Left lung (tissue), 4 donors: ENCODE measurements at regions not wholly inside any gene's neighbourhood (a gene's known extent, or its start where the extent isn't known, plus 50 kb on each side); places are given as distances from the start of the nearest gene placed in this dataset.

ENCODE experiments used
- ATAC-seq: fragments of 200-7000 bp; cut with Tn5 transposase; one replicate; pipeline ENCODE4 v1.9.1; 2020; ENCODE audit warnings: moderate library complexity
- DNase-seq, 4 donors: peaks; one replicate each; pipeline ENCODE4 v3.0.0-alpha.2; 2013 to 2020
- H3K27ac ChIP-seq, 2 donors: fragments of 200-600 bp; sonication (generic) in 1 of 2; one replicate each; pipeline versions ENCODE4 v1.5.0 to v1.8.0; 2020 to 2021
- H3K27me3 ChIP-seq, 2 donors: fragments of 200-600 bp; sonication (generic) in 1 of 2; one replicate each; pipeline versions ENCODE4 v1.5.0 to v1.8.0; 2020 to 2021
- H3K36me3 ChIP-seq, 2 donors: fragments of 200-600 bp; sonication (generic) in 1 of 2; one replicate each; pipeline versions ENCODE4 v1.5.0 to v1.8.0; 2020 to 2021
- H3K4me1 ChIP-seq, 2 donors: fragments of 200-600 bp; one replicate each; pipeline ENCODE4 v1.8.0; 2021
- H3K4me3 ChIP-seq, 2 donors: fragments of 200-600 bp; sonication (generic) in 1 of 2; one replicate each; pipeline versions ENCODE4 v1.5.0 to v1.8.0; 2020 to 2021; ENCODE audit warnings: mild to moderate bottlenecking in 1 of 2
- H3K9me3 ChIP-seq, 2 donors: fragments of 200-600 bp; sonication (generic) in 1 of 2; one replicate each; pipeline versions ENCODE4 v1.5.0 to v1.8.0; 2020 to 2021
- intact Hi-C, 2 donors: fragments of 100-400 bp; cut with DNase I; formaldehyde crosslinking; loops; one replicate each; pipeline versions ENCODE4 v1.11.2 to v1.14.2; 2022
- TF ChIP-seq, protein P1 (sequence below), 2 donors: fragments of 200-600 bp; sonication (generic) in 1 of 2; IDR thresholded peaks; one replicate each; pipeline versions ENCODE4 v1.5.0 to v1.8.0; 2021; ENCODE audit warnings: antibody characterized with exemption in 2 of 2
- donor health status: DM: no; HTN: yes; CAD: no.
- donor health status: DM: no; HTN: no; CAD: no.

GRCh38 chrX:117120700-117121099 lies 657.9 kb upstream of the CT83 start:
- no peak for DNase-seq
- H3K27ac ChIP-seq = no peak overlapping the region
- intact Hi-C loops = no loop called here
- H3K36me3 ChIP-seq = no peaks in the 10 kb centered on the region
- ATAC-seq = no peak
- no peaks in the 10 kb centered on the region for H3K27me3 ChIP-seq
- TF ChIP-seq, protein P1, sequence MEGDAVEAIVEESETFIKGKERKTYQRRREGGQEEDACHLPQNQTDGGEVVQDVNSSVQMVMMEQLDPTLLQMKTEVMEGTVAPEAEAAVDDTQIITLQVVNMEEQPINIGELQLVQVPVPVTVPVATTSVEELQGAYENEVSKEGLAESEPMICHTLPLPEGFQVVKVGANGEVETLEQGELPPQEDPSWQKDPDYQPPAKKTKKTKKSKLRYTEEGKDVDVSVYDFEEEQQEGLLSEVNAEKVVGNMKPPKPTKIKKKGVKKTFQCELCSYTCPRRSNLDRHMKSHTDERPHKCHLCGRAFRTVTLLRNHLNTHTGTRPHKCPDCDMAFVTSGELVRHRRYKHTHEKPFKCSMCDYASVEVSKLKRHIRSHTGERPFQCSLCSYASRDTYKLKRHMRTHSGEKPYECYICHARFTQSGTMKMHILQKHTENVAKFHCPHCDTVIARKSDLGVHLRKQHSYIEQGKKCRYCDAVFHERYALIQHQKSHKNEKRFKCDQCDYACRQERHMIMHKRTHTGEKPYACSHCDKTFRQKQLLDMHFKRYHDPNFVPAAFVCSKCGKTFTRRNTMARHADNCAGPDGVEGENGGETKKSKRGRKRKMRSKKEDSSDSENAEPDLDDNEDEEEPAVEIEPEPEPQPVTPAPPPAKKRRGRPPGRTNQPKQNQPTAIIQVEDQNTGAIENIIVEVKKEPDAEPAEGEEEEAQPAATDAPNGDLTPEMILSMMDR (IDR thresholded peaks at IDR 0.05) = no peak
- no peaks in the 10 kb centered on the region for H3K4me1 ChIP-seq
- H3K4me3 ChIP-seq = no peak overlapping the region
- peaks cover 0 to 5% of the 10 kb centered on the region in 2 donors for H3K9me3 ChIP-seq

DNA sequence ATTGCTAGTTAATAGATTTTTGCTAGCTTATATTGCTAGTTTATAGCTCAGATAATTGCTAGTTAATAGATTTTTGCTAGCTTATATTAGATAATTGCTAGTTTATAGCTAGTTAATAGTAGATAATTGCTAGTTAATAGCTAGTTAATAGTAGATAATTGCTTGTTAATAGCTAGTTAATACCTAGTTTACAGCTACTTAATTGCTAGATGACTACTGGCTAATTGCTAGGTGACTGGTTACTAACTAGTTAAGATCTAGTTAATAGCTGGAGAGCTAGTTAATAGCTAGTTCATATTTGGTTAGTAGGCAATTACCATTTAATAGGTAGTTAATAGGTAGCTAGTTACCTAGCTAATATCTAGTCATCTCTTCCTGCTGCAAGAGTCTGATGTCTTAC lies 633.8 kb upstream of the CT83 start:
- no peak overlapping the region for H3K4me3 ChIP-seq
- intact Hi-C loops = no loop called here
- DNase-seq = no peak
- no peaks in the 10 kb centered on the region for H3K36me3 ChIP-seq
- no peak for ATAC-seq
- no peaks in the 10 kb centered on the region for H3K27me3 ChIP-seq
- H3K9me3 ChIP-seq = peaks cover 0 to 8% of the 10 kb centered on the region in 2 donors
- H3K27ac ChIP-seq = no peak overlapping the region
- TF ChIP-seq, protein P1 (IDR thresholded peaks at IDR 0.05) = no peak
- H3K4me1 ChIP-seq = no peaks in the 10 kb centered on the region

GRCh38 chrX:117095393-117095792 lies 632.6 kb upstream of the CT83 start:
- Histone ChIP-seq H3K27ac (no peak overlapping the region), H3K4me3 (no peak overlapping the region), H3K9me3 (peaks cover 0 to 8% of the 10 kb centered on the region in 2 donors), H3K36me3 (no peaks in the 10 kb centered on the region), H3K4me1 (no peaks in the 10 kb centered on the region), H3K27me3 (no peaks in the 10 kb centered on the region)
- ATAC-seq = no peak
- no peak for DNase-seq
- TF ChIP-seq, protein P1 (IDR thresholded peaks at IDR 0.05) = no peak
- intact Hi-C loops = no loop called here

DNA sequence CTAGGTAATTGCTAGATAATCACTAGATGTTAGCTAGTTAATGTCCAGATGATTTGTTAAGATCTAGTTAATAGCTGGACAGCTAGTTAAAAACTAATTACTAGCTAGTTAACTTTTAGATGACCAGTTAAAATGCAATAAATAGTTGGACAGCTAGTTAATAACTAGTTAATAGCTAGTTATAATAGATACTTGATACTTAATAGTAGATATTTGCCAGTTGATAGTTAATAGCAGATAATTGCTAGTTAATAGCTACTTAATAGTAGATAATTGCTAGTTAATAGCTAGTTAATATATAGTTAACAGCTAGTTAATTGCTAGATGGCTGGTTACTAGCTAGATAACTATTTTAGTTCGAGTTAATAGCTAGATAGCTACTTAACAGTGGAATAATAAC lies 631.4 kb upstream of the CT83 start:
- Histone ChIP-seq H3K9me3 (peaks cover 0 to 8% of the 10 kb centered on the region in 2 donors), H3K4me1 (no peaks in the 10 kb centered on the region), H3K27me3 (no peaks in the 10 kb centered on the region), H3K4me3 (no peak overlapping the region), H3K36me3 (no peaks in the 10 kb centered on the region), H3K27ac (no peak overlapping the region)
- DNase-seq (no peak), ATAC-seq (no peak)
- TF ChIP-seq, protein P1 (IDR thresholded peaks at IDR 0.05) = no peak
- intact Hi-C loops = no loop called here

- TF ChIP-seq, protein P1 (IDR thresholded peaks at IDR 0.05) = no peak
- intact Hi-C loops = no loop called here
- Histone ChIP-seq H3K27ac (no peak overlapping the region), H3K4me1 (no peaks in the 10 kb centered on the region), H3K4me3 (no peak overlapping the region), H3K27me3 (no peaks in the 10 kb centered on the region), H3K9me3 (peaks cover 0 to 8% of the 10 kb centered on the region in 2 donors), H3K36me3 (no peaks in the 10 kb centered on the region)
- ATAC-seq (no peak), DNase-seq (no peak)
Observed at GRCh38 chrX:117093319-117093718, 630.5 kb upstream of the CT83 start.
